HepG2 (cell line): ENCODE measurements at regions not wholly inside any gene's neighbourhood (a gene's known extent, or its start where the extent isn't known, plus 50 kb on each side); places are given as distances from the start of the nearest gene placed in this dataset.

Experiments
- ARNT2 ChIP-seq: sonication (generic); formaldehyde crosslinking; IDR thresholded peaks from 2 replicates; pipeline ENCODE4 v1.8.0; 2022; ENCODE audit warnings: mild to moderate bottlenecking, low read depth, missing genetic modification reagents, moderate library complexity
- JUND ChIP-seq: sonication (generic); formaldehyde crosslinking; IDR thresholded peaks from 2 replicates; pipeline ENCODE4 v1.8.0; 2022; ENCODE audit warnings: mild to moderate bottlenecking, missing genetic modification reagents
- POLR2AphosphoS5 ChIP-seq: IDR thresholded peaks from 2 replicates; pipeline ENCODE4 v1.6.1; 2012; ENCODE audit warnings: low read depth, low read length
- REPIN1 ChIP-seq: sonication (generic); formaldehyde crosslinking; IDR thresholded peaks from 2 replicates; pipeline ENCODE4 v1.8.0; 2022; ENCODE audit warnings: missing genetic modification reagents, low read depth, mild to moderate bottlenecking, borderline replicate concordance
- SIN3A ChIP-seq: IDR thresholded peaks from 2 replicates; pipeline ENCODE4 v1.6.1; 2011; ENCODE audit warnings: low read depth, mild to moderate bottlenecking, control low read depth, low read length, borderline replicate concordance
- TF ChIP-seq, protein P1 (sequence below): sonication (generic); formaldehyde crosslinking; IDR thresholded peaks from 2 replicates; pipeline ENCODE4 v1.5.0; 2020; ENCODE audit warnings: mild to moderate bottlenecking, missing genetic modification reagents, moderate library complexity

DNA sequence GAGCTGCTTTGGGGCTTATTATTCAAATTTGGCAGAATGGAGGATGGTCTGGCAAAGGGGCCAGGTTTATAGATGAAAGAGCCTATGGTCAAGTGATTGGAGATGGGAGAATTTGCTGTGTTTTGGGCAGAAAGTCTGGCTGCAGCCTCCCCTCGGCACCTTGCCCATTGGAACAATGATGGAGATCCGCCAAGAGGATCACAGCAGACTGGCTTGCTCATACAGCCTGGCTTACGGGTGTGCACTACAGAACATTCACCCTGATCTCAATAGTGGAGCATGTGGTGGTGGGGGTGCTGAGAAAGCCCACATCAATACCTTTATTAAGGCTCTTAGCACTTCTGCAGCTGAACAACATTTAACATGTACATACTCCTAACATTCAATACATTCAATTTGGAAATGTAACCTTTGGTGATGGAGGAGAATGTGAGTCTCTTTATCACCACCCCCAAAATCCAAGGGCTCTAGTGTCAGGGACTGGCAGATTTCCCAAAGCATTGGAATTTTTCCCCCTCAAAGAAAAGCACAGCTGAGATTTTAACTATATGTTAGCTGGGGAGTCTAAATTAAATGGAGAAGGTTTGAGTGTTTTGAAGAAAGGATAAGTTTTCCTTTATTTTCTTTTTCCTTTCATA, 118.4 kb upstream of the TMC3 start:
- TF ChIP-seq POLR2AphosphoS5: no peak
- TF ChIP-seq ARNT2 (CRISPR knock-in tag): no peak
- no peak for TF ChIP-seq SIN3A
- TF ChIP-seq REPIN1 (CRISPR knock-in tag): no peak
- TF ChIP-seq, protein P1, sequence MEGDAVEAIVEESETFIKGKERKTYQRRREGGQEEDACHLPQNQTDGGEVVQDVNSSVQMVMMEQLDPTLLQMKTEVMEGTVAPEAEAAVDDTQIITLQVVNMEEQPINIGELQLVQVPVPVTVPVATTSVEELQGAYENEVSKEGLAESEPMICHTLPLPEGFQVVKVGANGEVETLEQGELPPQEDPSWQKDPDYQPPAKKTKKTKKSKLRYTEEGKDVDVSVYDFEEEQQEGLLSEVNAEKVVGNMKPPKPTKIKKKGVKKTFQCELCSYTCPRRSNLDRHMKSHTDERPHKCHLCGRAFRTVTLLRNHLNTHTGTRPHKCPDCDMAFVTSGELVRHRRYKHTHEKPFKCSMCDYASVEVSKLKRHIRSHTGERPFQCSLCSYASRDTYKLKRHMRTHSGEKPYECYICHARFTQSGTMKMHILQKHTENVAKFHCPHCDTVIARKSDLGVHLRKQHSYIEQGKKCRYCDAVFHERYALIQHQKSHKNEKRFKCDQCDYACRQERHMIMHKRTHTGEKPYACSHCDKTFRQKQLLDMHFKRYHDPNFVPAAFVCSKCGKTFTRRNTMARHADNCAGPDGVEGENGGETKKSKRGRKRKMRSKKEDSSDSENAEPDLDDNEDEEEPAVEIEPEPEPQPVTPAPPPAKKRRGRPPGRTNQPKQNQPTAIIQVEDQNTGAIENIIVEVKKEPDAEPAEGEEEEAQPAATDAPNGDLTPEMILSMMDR (CRISPR knock-in tag): no peak
- TF ChIP-seq JUND (CRISPR knock-in tag): no peak
